Stimulated activated effector memory CD8-positive, alpha-beta T cell treated with anti-CD3 and anti-CD28 coated beads, Interleukin-12 subunit alpha, Interleukin-12 subunit beta, amount 100 ng/mL, for 72 hours (primary cell): ENCODE measurements at regions not wholly inside any gene's neighbourhood (a gene's known extent, or its start where the extent isn't known, plus 50 kb on each side); places are given as distances from the start of the nearest gene placed in this dataset.
A peak's percentile ranks its signal among the peaks of the same experiment; 100 is the strongest.
"Not testable (repeated sequence)": the region's sequence is repeated elsewhere in the genome, so short reads cannot be mapped to it uniquely, and the experiment has no call there.

Experiments used
- ATAC-seq: fragments of 150-1000 bp; cut with Tn5 transposase; 2 replicates; pipeline ENCODE4 v1.10.0; 2021
- DNase-seq, 2 donors: peaks; one replicate each; pipeline ENCODE4 v3.0.0; 2021 to 2022; ENCODE audit warnings: low spot score in 2 of 2
- H3K27ac Mint-ChIP-seq: one replicate; pipeline ENCODE4 v1.8.0; 2022; ENCODE audit warnings: mild to moderate bottlenecking, mixed read lengths
- H3K36me3 Mint-ChIP-seq: one replicate; pipeline ENCODE4 v1.8.0; 2022; ENCODE audit warnings: mild to moderate bottlenecking, mixed read lengths
- H3K4me1 Mint-ChIP-seq: one replicate; pipeline ENCODE4 v1.8.0; 2022; ENCODE audit warnings: mixed read lengths
- H3K4me3 Mint-ChIP-seq: one replicate; pipeline ENCODE4 v1.8.0; 2022; ENCODE audit warnings: mild to moderate bottlenecking, mixed read lengths
- H3K9me3 Mint-ChIP-seq: one replicate; pipeline ENCODE4 v1.8.0; 2022; ENCODE audit warnings: mixed read lengths

GRCh38 chr14:21937996-21938395 lies 264.4 kb upstream of the OR4E1 start:
- no peak overlapping the region for H3K4me3 Mint-ChIP-seq
- DNase-seq (no peak), ATAC-seq (no peak)
- H3K9me3 Mint-ChIP-seq, result no peaks in the 10 kb centered on the region
- no peak overlapping the region for H3K27ac Mint-ChIP-seq
- H3K36me3 Mint-ChIP-seq, result no peaks in the 10 kb centered on the region
- H3K4me1 Mint-ChIP-seq, result peaks cover 12% of the 10 kb centered on the region

GRCh38 chr14:21933681-21934080 lies 260.1 kb upstream of the OR4E1 start:
- H3K36me3 Mint-ChIP-seq, result no peaks in the 10 kb centered on the region
- no peak for ATAC-seq
- no peak for DNase-seq
- no peaks in the 10 kb centered on the region for H3K4me1 Mint-ChIP-seq
- H3K27ac Mint-ChIP-seq, result no peak overlapping the region
- H3K4me3 Mint-ChIP-seq, result no peak overlapping the region
- no peaks in the 10 kb centered on the region for H3K9me3 Mint-ChIP-seq

GRCh38 chr14:21924479-21924878 lies 250.9 kb upstream of the OR4E1 start:
- H3K27ac Mint-ChIP-seq, result peak overlapping the region; percentile 72
- no peaks in the 10 kb centered on the region for H3K36me3 Mint-ChIP-seq
- H3K4me3 Mint-ChIP-seq, result peak overlapping the region; percentile 39
- ATAC-seq, result peak; percentile 80
- peaks cover 15% of the 10 kb centered on the region for H3K4me1 Mint-ChIP-seq
- peak in 1 of 2 donors; percentile 51 for DNase-seq
- H3K9me3 Mint-ChIP-seq, result no peaks in the 10 kb centered on the region

GRCh38 chr14:21923820-21924219 lies 250.2 kb upstream of the OR4E1 start:
- Mint-ChIP-seq H3K4me3 (peak overlapping the region; percentile 39), H3K9me3 (no peaks in the 10 kb centered on the region), H3K27ac (peak overlapping the region; percentile 72), H3K4me1 (peaks cover 15% of the 10 kb centered on the region), H3K36me3 (no peaks in the 10 kb centered on the region)
- no peak for DNase-seq
- peak; percentile 94 for ATAC-seq

GRCh38 chr14:21921453-21921852 lies 247.8 kb upstream of the OR4E1 start:
- ATAC-seq (peak; percentile 55), DNase-seq (no peak)
- H3K4me1 Mint-ChIP-seq, result peaks cover 23% of the 10 kb centered on the region
- H3K27ac Mint-ChIP-seq, result no peak overlapping the region
- H3K9me3 Mint-ChIP-seq, result no peaks in the 10 kb centered on the region
- no peaks in the 10 kb centered on the region for H3K36me3 Mint-ChIP-seq
- H3K4me3 Mint-ChIP-seq, result no peak overlapping the region

- H3K27ac Mint-ChIP-seq, result peak overlapping the region; percentile 76
- H3K4me3 Mint-ChIP-seq, result peak overlapping the region; percentile 60
- H3K36me3 Mint-ChIP-seq, result no peaks in the 10 kb centered on the region
- ATAC-seq (peak; percentile 70), DNase-seq (peak; percentile 26 to 63)
- peaks cover 14% of the 10 kb centered on the region for H3K4me1 Mint-ChIP-seq
- no peaks in the 10 kb centered on the region for H3K9me3 Mint-ChIP-seq
Observed at GRCh38 chr14:21917699-21918436, 244.2 kb upstream of the OR4E1 start.

GRCh38 chr14:21915826-21916225 lies 242.2 kb upstream of the OR4E1 start:
- Mint-ChIP-seq H3K36me3 (no peaks in the 10 kb centered on the region), H3K27ac (peak overlapping the region; percentile 63), H3K9me3 (no peaks in the 10 kb centered on the region), H3K4me1 (peaks cover 14% of the 10 kb centered on the region), H3K4me3 (peak overlapping the region; percentile 24)
- DNase-seq (no peak), ATAC-seq (peak; percentile 38)

GRCh38 chr14:21913759-21914158 lies 240.1 kb upstream of the OR4E1 start:
- peak; percentile 96 for ATAC-seq
- peak; percentile 66 to 84 for DNase-seq
- Mint-ChIP-seq H3K36me3 (no peaks in the 10 kb centered on the region), H3K4me3 (peak overlapping the region; percentile 48), H3K4me1 (peaks cover 14% of the 10 kb centered on the region), H3K9me3 (no peaks in the 10 kb centered on the region), H3K27ac (peak overlapping the region; percentile 69)

- Mint-ChIP-seq H3K9me3 (no peaks in the 10 kb centered on the region), H3K36me3 (no peaks in the 10 kb centered on the region), H3K4me3 (no peak overlapping the region), H3K4me1 (peaks cover 6% of the 10 kb centered on the region), H3K27ac (no peak overlapping the region)
- ATAC-seq (no peak), DNase-seq (no peak)
Observed at GRCh38 chr14:21912367-21912766, 238.7 kb upstream of the OR4E1 start.

GRCh38 chr14:21911877-21912276 lies 238.3 kb upstream of the OR4E1 start:
- Mint-ChIP-seq H3K36me3 (no peaks in the 10 kb centered on the region), H3K4me1 (peaks cover 6% of the 10 kb centered on the region), H3K27ac (no peak overlapping the region), H3K4me3 (no peak overlapping the region), H3K9me3 (no peaks in the 10 kb centered on the region)
- ATAC-seq (no peak), DNase-seq (no peak)

- Mint-ChIP-seq H3K36me3 (no peaks in the 10 kb centered on the region), H3K4me3 (no peak overlapping the region), H3K4me1 (no peaks in the 10 kb centered on the region), H3K9me3 (no peaks in the 10 kb centered on the region), H3K27ac (no peak overlapping the region)
- ATAC-seq (no peak), DNase-seq (no peak)
Observed at GRCh38 chr14:21910260-21910659, 236.6 kb upstream of the OR4E1 start.

GRCh38 chr14:21902561-21903181 lies 229.1 kb upstream of the OR4E1 start:
- Mint-ChIP-seq H3K9me3 (no peaks in the 10 kb centered on the region), H3K4me3 (peak overlapping the region; percentile 31), H3K4me1 (no peaks in the 10 kb centered on the region), H3K36me3 (no peaks in the 10 kb centered on the region), H3K27ac (no peak overlapping the region)
- ATAC-seq, result peak; percentile 62
- DNase-seq, result no peak

- H3K9me3 Mint-ChIP-seq, DNase-seq, H3K27ac Mint-ChIP-seq, H3K36me3 Mint-ChIP-seq: not testable (repeated sequence)
- H3K4me1 Mint-ChIP-seq, result peaks cover 10% of the 10 kb centered on the region
- peak overlapping the region; percentile 64 for H3K4me3 Mint-ChIP-seq
- ATAC-seq, result peak; percentile 64
Observed at GRCh38 chr14:21894898-21895194, 221.2 kb upstream of the OR4E1 start.

GRCh38 chr14:21894003-21894897 lies 220.6 kb upstream of the OR4E1 start:
- Mint-ChIP-seq H3K36me3 (no peaks in the 10 kb centered on the region), H3K4me3 (peak overlapping the region; percentile 64), H3K9me3 (no peaks in the 10 kb centered on the region), H3K4me1 (peaks cover 10% of the 10 kb centered on the region), H3K27ac (no peak overlapping the region)
- DNase-seq (peak in 1 of 2 donors; percentile 55), ATAC-seq (peak; percentile 83)

GRCh38 chr14:21891921-21892320 lies 218.3 kb upstream of the OR4E1 start:
- DNase-seq, result no peak
- Mint-ChIP-seq H3K9me3 (no peaks in the 10 kb centered on the region), H3K4me3 (no peak overlapping the region), H3K36me3 (no peaks in the 10 kb centered on the region), H3K4me1 (peaks cover 22% of the 10 kb centered on the region), H3K27ac (no peak overlapping the region)
- peak; percentile 81 for ATAC-seq
